ENCODE measurements at regions not wholly inside any gene's neighbourhood (a gene's known extent, or its start where the extent isn't known, plus 50 kb on each side); places are given as distances from the start of the nearest gene placed in this dataset.

- no peak overlapping the region for H3K56ac ChIP-seq (ENCODE audit: extremely low read depth, insufficient read depth, low read length)
- H3K27me3 ChIP-seq (ENCODE audit: control insufficient read depth, insufficient read depth, low read length) = no peaks in the 10 kb centered on the region
- intact Hi-C loops (cut with micrococcal nuclease) (loop anchor here (1.0 kb wide), 2 partner anchors 47 to 65 kb away; no protein-coding TSS in a partner anchor), in situ Hi-C loops (cut with MboI; ENCODE audit: low sequenced_read_pairs) (loop anchor here (25.0 kb wide), 1 partner anchor 1110 kb away; the partner anchor contains the start of genes GDF7 and HS1BP3), dilution Hi-C loops (cut with HindIII; ENCODE audit: low sequenced_read_pairs, unreplicated experiment) (no loop called here)
- no peak overlapping the region for H2AFZ ChIP-seq (replicated peaks; ENCODE audit: low read length, poor library complexity)
- H3K4me2 ChIP-seq (ENCODE audit: low read depth, low read length) = no peak overlapping the region
- 0 out of 2 replicates have a peak overlapping the region, but pooled peaks have one; percentile 57 for H3K4ac ChIP-seq (ENCODE audit: low read depth, low read length)
- H2BK5ac ChIP-seq (ENCODE audit: low read depth, low read length, poor library complexity, severe bottlenecking) = peak overlapping the region; percentile 25
- no peak overlapping the region for H3K23ac ChIP-seq (ENCODE audit: low read depth, low read length)
- H3K14ac ChIP-seq (replicated peaks; ENCODE audit: low read depth, low read length) = no peak overlapping the region
- peak; percentile 98 for DNase-seq
- H2BK120ac ChIP-seq (ENCODE audit: low read depth, low read length) = peak overlapping the region; percentile 91; the same call in 1 of the 2 replicates
- peak overlapping the region; percentile 6; the same call in 1 of the 2 replicates for H3K9ac ChIP-seq (ENCODE audit: low read depth, low read length)
- TF ChIP-seq NFE2L2 (IDR thresholded peaks at IDR 0.05; ENCODE audit: low read depth, low read length) = peak; percentile 8; the same call in 1 of the 2 replicates
- TF ChIP-seq, protein P1, sequence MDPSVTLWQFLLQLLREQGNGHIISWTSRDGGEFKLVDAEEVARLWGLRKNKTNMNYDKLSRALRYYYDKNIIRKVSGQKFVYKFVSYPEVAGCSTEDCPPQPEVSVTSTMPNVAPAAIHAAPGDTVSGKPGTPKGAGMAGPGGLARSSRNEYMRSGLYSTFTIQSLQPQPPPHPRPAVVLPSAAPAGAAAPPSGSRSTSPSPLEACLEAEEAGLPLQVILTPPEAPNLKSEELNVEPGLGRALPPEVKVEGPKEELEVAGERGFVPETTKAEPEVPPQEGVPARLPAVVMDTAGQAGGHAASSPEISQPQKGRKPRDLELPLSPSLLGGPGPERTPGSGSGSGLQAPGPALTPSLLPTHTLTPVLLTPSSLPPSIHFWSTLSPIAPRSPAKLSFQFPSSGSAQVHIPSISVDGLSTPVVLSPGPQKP (IDR thresholded peaks at IDR 0.05; ENCODE audit: borderline replicate concordance, low read depth, low read length) = no peak
- no peak for TF ChIP-seq MAFK (IDR thresholded peaks at IDR 0.05; ENCODE audit: low read depth, low read length)
- TF ChIP-seq MXI1 (IDR thresholded peaks at IDR 0.05; ENCODE audit: borderline replicate concordance, low read depth, low read length) = no peak
- TF ChIP-seq MAZ (IDR thresholded peaks at IDR 0.05; ENCODE audit: borderline replicate concordance, low read depth, low read length) = no peak
- no peak for TF ChIP-seq CHD1 (IDR thresholded peaks at IDR 0.05; ENCODE audit: low read depth, low read length)
- no peak for TF ChIP-seq SMC3 (IDR thresholded peaks at IDR 0.05; ENCODE audit: low read depth, low read length)
- peak; percentile 56; the same call in 1 of the 2 replicates for TF ChIP-seq CEBPB (IDR thresholded peaks at IDR 0.05; ENCODE audit: low read depth, low read length)
- TF ChIP-seq, protein P2, sequence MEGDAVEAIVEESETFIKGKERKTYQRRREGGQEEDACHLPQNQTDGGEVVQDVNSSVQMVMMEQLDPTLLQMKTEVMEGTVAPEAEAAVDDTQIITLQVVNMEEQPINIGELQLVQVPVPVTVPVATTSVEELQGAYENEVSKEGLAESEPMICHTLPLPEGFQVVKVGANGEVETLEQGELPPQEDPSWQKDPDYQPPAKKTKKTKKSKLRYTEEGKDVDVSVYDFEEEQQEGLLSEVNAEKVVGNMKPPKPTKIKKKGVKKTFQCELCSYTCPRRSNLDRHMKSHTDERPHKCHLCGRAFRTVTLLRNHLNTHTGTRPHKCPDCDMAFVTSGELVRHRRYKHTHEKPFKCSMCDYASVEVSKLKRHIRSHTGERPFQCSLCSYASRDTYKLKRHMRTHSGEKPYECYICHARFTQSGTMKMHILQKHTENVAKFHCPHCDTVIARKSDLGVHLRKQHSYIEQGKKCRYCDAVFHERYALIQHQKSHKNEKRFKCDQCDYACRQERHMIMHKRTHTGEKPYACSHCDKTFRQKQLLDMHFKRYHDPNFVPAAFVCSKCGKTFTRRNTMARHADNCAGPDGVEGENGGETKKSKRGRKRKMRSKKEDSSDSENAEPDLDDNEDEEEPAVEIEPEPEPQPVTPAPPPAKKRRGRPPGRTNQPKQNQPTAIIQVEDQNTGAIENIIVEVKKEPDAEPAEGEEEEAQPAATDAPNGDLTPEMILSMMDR (conservative IDR thresholded peaks at IDR 0.05; ENCODE audit: low read depth, low read length) = no peak
- no peak for TF ChIP-seq RFX5 (IDR thresholded peaks at IDR 0.05; ENCODE audit: low read depth, low read length)
- TF ChIP-seq FOS (IDR thresholded peaks at IDR 0.05; ENCODE audit: low read depth, low read length) = peak; percentile 44
- TF ChIP-seq BHLHE40 (IDR thresholded peaks at IDR 0.05; ENCODE audit: low read depth, low read length) = 0 out of 2 replicates have a peak, but pooled peaks have one; percentile 4
- no peak for TF ChIP-seq RCOR1 (IDR thresholded peaks at IDR 0.05; ENCODE audit: insufficient replicate concordance, low read length)
- no peak for TF ChIP-seq USF2 (IDR thresholded peaks at IDR 0.05; ENCODE audit: low read depth, low read length)
- TF ChIP-seq POLR2A (IDR thresholded peaks at IDR 0.05; ENCODE audit: low read depth, low read length) = no peak
- TF ChIP-seq RAD21 (IDR thresholded peaks at IDR 0.05; ENCODE audit: low read length) = no peak
- H4K8ac ChIP-seq (ENCODE audit: low read depth in 2 of 2, low read length in 2 of 2) = peak overlapping the region in 1 of 2 experiments; percentile 41; a peak in 1 of 4 replicates
- no peak overlapping the region for H4K5ac ChIP-seq (ENCODE audit: low read depth, low read length)
- no peak overlapping the region for H2AK5ac ChIP-seq (ENCODE audit: low read depth, low read length)
- no peaks in the 10 kb centered on the region for H4K20me1 ChIP-seq (ENCODE audit: insufficient read depth, low read length)
- H3K9me3 ChIP-seq (ENCODE audit: control insufficient read depth, insufficient read depth, low read length) = no peaks in the 10 kb centered on the region
- BruUV-seq (replicated peaks) = no TSS peak
- 0 out of 2 replicates have a peak, but pooled peaks cover 5% of the 10 kb centered on the region for H3K9me1 ChIP-seq (ENCODE audit: insufficient read depth, low read length)
- H2BK20ac ChIP-seq (ENCODE audit: low read depth, low read length) = no peak overlapping the region
- H4K91ac ChIP-seq (ENCODE audit: insufficient read depth, low read depth, low read length) = no peak overlapping the region
- H3K27ac ChIP-seq (ENCODE audit: insufficient read depth, low read length) = no peak overlapping the region
- CTCF ChIA-PET = no interaction called here
- no peaks in the 10 kb centered on the region for H3K36me3 ChIP-seq (ENCODE audit: control insufficient read depth, insufficient read depth, low read length)
- WGBS, 2 experiments (ENCODE audit: extremely low coverage in 2 of 2, insufficient read length in 1 of 2) = no CpG with 5 or more reads among the region's 1 CpG
- peaks cover 17% of the 10 kb centered on the region for H3K4me1 ChIP-seq (ENCODE audit: control insufficient read depth, insufficient read depth, low read length)
- H3K4me3 ChIP-seq (ENCODE audit: insufficient read depth, low read depth, low read length) = no peak overlapping the region
- ATAC-seq (ENCODE audit: low read depth) = peak; percentile 89
- POLR2A ChIA-PET (ENCODE audit: unreplicated experiment) = no interaction called here
- H2AK9ac ChIP-seq (replicated peaks; ENCODE audit: low read depth, low read length, poor library complexity) = no peak overlapping the region
- H2BK15ac ChIP-seq (ENCODE audit: low read depth, low read length) = no peak overlapping the region
- no peaks in the 10 kb centered on the region for H3K79me1 ChIP-seq (ENCODE audit: low read depth in 1 of 2, low read length in 2 of 2)
- no peak overlapping the region for H3K18ac ChIP-seq (ENCODE audit: low read depth, low read length)
Observed at GRCh38 chr2:21772624-21773023, 648.9 kb downstream of the TDRD15 start.

Data from IMR-90 (cell line).